Breast epithelium (tissue), 4 donors: ENCODE measurements at regions not wholly inside any gene's neighbourhood (a gene's known extent, or its start where the extent isn't known, plus 50 kb on each side); places are given as distances from the start of the nearest gene placed in this dataset.

Experiments used
- DNase-seq, 2 donors: peaks; one replicate each; pipeline ENCODE4 v3.0.0-alpha.2; 2019; ENCODE audit warnings: low spot score in 2 of 2
- H3K27ac ChIP-seq, 2 donors: fragments of 200-600 bp; sonication (generic) in 1 of 2; one replicate each; pipeline ENCODE4 v1.5.1; 2016 to 2019; ENCODE audit warnings: mild to moderate bottlenecking in 1 of 2
- H3K27me3 ChIP-seq, 2 donors: fragments of 200-600 bp; sonication (generic) in 1 of 2; one replicate each; pipeline versions ENCODE4 v1.5.1 to v1.6.0; 2017 to 2019; ENCODE audit warnings: control low read depth in 1 of 2, mild to moderate bottlenecking in 1 of 2
- H3K36me3 ChIP-seq: fragments of 200-600 bp; one replicate; pipeline ENCODE4 v1.5.1; 2019
- H3K4me1 ChIP-seq, 2 donors: fragments of 200-600 bp; sonication (generic); one replicate each; pipeline ENCODE4 v1.5.1; 2016 to 2019; ENCODE audit warnings: control low read depth in 1 of 2
- H3K4me3 ChIP-seq, 3 donors: fragments of 200-600 bp; sonication (generic); 1 replicate in 2 of 3; 2 replicates in 1 of 3; pipeline ENCODE4 v1.5.1; 2016 to 2019; ENCODE audit warnings: mild to moderate bottlenecking in 3 of 3, moderate library complexity in 2 of 3
- H3K9me3 ChIP-seq, 2 donors: fragments of 200-600 bp; sonication (generic) in 1 of 2; one replicate each; pipeline ENCODE4 v1.5.1; 2016 to 2019; ENCODE audit warnings: control low read depth in 1 of 2
- CTCF ChIP-seq, 3 donors: fragments of 450-650 bp; IDR thresholded peaks; one replicate each; pipeline ENCODE4 v1.5.1; 2016 to 2017; ENCODE audit warnings: antibody characterized with exemption in 3 of 3, mild to moderate bottlenecking in 3 of 3, moderate library complexity in 3 of 3
- POLR2A ChIP-seq: fragments of 450-650 bp; IDR thresholded peaks from one replicate; pipeline ENCODE4 v1.6.1; 2016; ENCODE audit warnings: antibody characterized with exemption, mild to moderate bottlenecking, moderate library complexity
- POLR2AphosphoS5 ChIP-seq, 3 donors: sonication (generic); formaldehyde crosslinking; IDR thresholded peaks; one replicate each; pipeline ENCODE4 v1.6.1; 2017; ENCODE audit warnings: antibody characterized with exemption in 3 of 3
- intact Hi-C: fragments of 100-400 bp; cut with DNase I; formaldehyde crosslinking; loops from one replicate; pipeline ENCODE4 v1.15.1; 2023; ENCODE audit warnings: low total_unique reads

GRCh38 chr3:86711634-86712033 is 279.3 kb downstream of the VGLL3 start:
- no peaks in the 10 kb centered on the region for H3K27me3 ChIP-seq
- intact Hi-C loops: no loop called here
- no peaks in the 10 kb centered on the region for H3K36me3 ChIP-seq
- no peak for DNase-seq
- TF ChIP-seq POLR2A (no peak), CTCF (IDR thresholded peaks at IDR 0.05) (no peak), POLR2AphosphoS5 (IDR thresholded peaks at IDR 0.05) (no peak)
- no peak overlapping the region for H3K4me3 ChIP-seq
- no peak overlapping the region for H3K27ac ChIP-seq
- no peaks in the 10 kb centered on the region for H3K4me1 ChIP-seq
- H3K9me3 ChIP-seq: no peaks in the 10 kb centered on the region

- H3K4me1 ChIP-seq: no peaks in the 10 kb centered on the region
- no peaks in the 10 kb centered on the region for H3K36me3 ChIP-seq
- intact Hi-C loops: no loop called here
Measured at GRCh38 chr3:86708893-86709292, 282.1 kb downstream of the VGLL3 start.

GRCh38 chr3:86702381-86702958 is 288.5 kb downstream of the VGLL3 start:
- peaks cover 0 to 8% of the 10 kb centered on the region in 2 donors for H3K9me3 ChIP-seq
- intact Hi-C loops: no loop called here
- no peak for DNase-seq
- no peak overlapping the region for H3K27ac ChIP-seq
- no peaks in the 10 kb centered on the region for H3K27me3 ChIP-seq
- H3K4me3 ChIP-seq: no peak overlapping the region
- H3K4me1 ChIP-seq: no peaks in the 10 kb centered on the region
- no peaks in the 10 kb centered on the region for H3K36me3 ChIP-seq
- TF ChIP-seq CTCF (IDR thresholded peaks at IDR 0.05) (no peak), POLR2A (no peak), POLR2AphosphoS5 (IDR thresholded peaks at IDR 0.05) (no peak)

More at GRCh38 chr3:86708893-86709292, 282.1 kb downstream of the VGLL3 start:
- no peaks in the 10 kb centered on the region for H3K27me3 ChIP-seq
- TF ChIP-seq POLR2A (no peak), POLR2AphosphoS5 (IDR thresholded peaks at IDR 0.05) (no peak), CTCF (IDR thresholded peaks at IDR 0.05) (no peak)
- H3K4me3 ChIP-seq: no peak overlapping the region
- H3K9me3 ChIP-seq: peaks cover 0 to 8% of the 10 kb centered on the region in 2 donors
- DNase-seq: no peak
- H3K27ac ChIP-seq: no peak overlapping the region

GRCh38 chr3:86695752-86696151 is 295.2 kb downstream of the VGLL3 start:
- intact Hi-C loops: no loop called here
- Histone ChIP-seq H3K4me1 (no peaks in the 10 kb centered on the region), H3K27me3 (no peaks in the 10 kb centered on the region), H3K27ac (no peak overlapping the region), H3K36me3 (no peaks in the 10 kb centered on the region), H3K4me3 (no peak overlapping the region), H3K9me3 (no peaks in the 10 kb centered on the region)
- TF ChIP-seq POLR2A (no peak), CTCF (IDR thresholded peaks at IDR 0.05) (no peak), POLR2AphosphoS5 (IDR thresholded peaks at IDR 0.05) (no peak)
- DNase-seq: no peak

- TF ChIP-seq POLR2A (no peak), POLR2AphosphoS5 (IDR thresholded peaks at IDR 0.05) (no peak), CTCF (IDR thresholded peaks at IDR 0.05) (no peak)
- no peaks in the 10 kb centered on the region for H3K36me3 ChIP-seq
- intact Hi-C loops: no loop called here
- peaks cover 0 to 14% of the 10 kb centered on the region in 2 donors for H3K9me3 ChIP-seq
- H3K27me3 ChIP-seq: no peaks in the 10 kb centered on the region
- no peaks in the 10 kb centered on the region for H3K4me1 ChIP-seq
- no peak for DNase-seq
- H3K27ac ChIP-seq: no peak overlapping the region
- H3K4me3 ChIP-seq: no peak overlapping the region
Measured at GRCh38 chr3:86673991-86674390, 317.0 kb downstream of the VGLL3 start.
